GM23338 (cell line): ENCODE measurements at regions not wholly inside any gene's neighbourhood (a gene's known extent, or its start where the extent isn't known, plus 50 kb on each side); places are given as distances from the start of the nearest gene placed in this dataset.

Source experiments
- ATAC-seq: fragments of 200-7000 bp; cut with Tn5 transposase; 3 replicates; pipeline ENCODE4 v1.9.1; 2020
- DNase-seq: peaks from one replicate; pipeline ENCODE4 v3.0.0-alpha.2; 2015; ENCODE audit warnings: low spot score
- H2AFZ ChIP-seq: fragments of 200-600 bp; sonication (generic); 2 replicates; pipeline ENCODE4 v1.8.0; 2016; ENCODE audit warnings: antibody characterized with exemption, mild to moderate bottlenecking, moderate library complexity
- H3F3A ChIP-seq: fragments of 200-600 bp; sonication (generic); replicated peaks from 2 replicates; pipeline ENCODE4 v1.8.0; 2017; ENCODE audit warnings: antibody characterized with exemption, mixed run types, low read depth
- H3K27ac ChIP-seq: fragments of 200-600 bp; sonication (generic); 2 replicates; pipeline ENCODE4 v1.6.1; 2016; ENCODE audit warnings: low read depth
- H3K27me3 ChIP-seq: fragments of 200-600 bp; sonication (generic); 2 replicates; pipeline ENCODE4 v1.8.0; 2016; ENCODE audit warnings: mild to moderate bottlenecking, mixed run types, moderate library complexity; ENCODE audit not compliant: insufficient read depth
- H3K36me3 ChIP-seq: fragments of 200-600 bp; sonication (generic); 2 replicates; pipeline ENCODE4 v1.8.0; 2016; ENCODE audit warnings: mild to moderate bottlenecking; ENCODE audit not compliant: insufficient read depth
- H3K4me1 ChIP-seq: fragments of 200-600 bp; sonication (generic); 2 replicates; pipeline ENCODE4 v1.8.0; 2016; ENCODE audit warnings: mild to moderate bottlenecking, moderate library complexity; ENCODE audit not compliant: insufficient read depth
- H3K4me2 ChIP-seq: fragments of 200-600 bp; sonication (generic); 2 replicates; pipeline ENCODE4 v1.7.1; 2017; ENCODE audit warnings: mixed run types
- H3K4me3 ChIP-seq: fragments of 200-600 bp; sonication (generic); 2 replicates; pipeline ENCODE4 v1.6.1; 2016; ENCODE audit warnings: mixed run types
- H3K79me2 ChIP-seq: fragments of 200-600 bp; sonication (generic); replicated peaks from 2 replicates; pipeline ENCODE4 v1.8.0; 2017; ENCODE audit warnings: mild to moderate bottlenecking; ENCODE audit not compliant: insufficient read depth
- H3K9me2 ChIP-seq: fragments of 200-600 bp; sonication (generic); 2 replicates; pipeline ENCODE4 v1.8.0; 2017; ENCODE audit not compliant: insufficient read depth
- H4K20me1 ChIP-seq: fragments of 200-600 bp; sonication (generic); replicated peaks from 2 replicates; pipeline ENCODE4 v1.8.0; 2017; ENCODE audit warnings: mild to moderate bottlenecking; ENCODE audit not compliant: insufficient read depth
- H3K27ac Mint-ChIP-seq: 2 replicates; pipeline ENCODE4 v1.8.0; 2020; ENCODE audit warnings: inconsistent platforms, mild to moderate bottlenecking, moderate library complexity, mixed read lengths
- H3K27me3 Mint-ChIP-seq: 3 replicates; pipeline ENCODE4 v1.8.0; 2022; ENCODE audit warnings: low read depth, mild to moderate bottlenecking, moderate library complexity, mixed read lengths, inconsistent platforms; ENCODE audit not compliant: insufficient read depth, poor library complexity
- H3K36me3 Mint-ChIP-seq: 3 replicates; pipeline ENCODE4 v1.8.0; 2021; ENCODE audit warnings: low read depth, mild to moderate bottlenecking, inconsistent platforms, moderate library complexity, mixed read lengths
- H3K4me1 Mint-ChIP-seq: 3 replicates; pipeline ENCODE4 v1.8.0; 2020; ENCODE audit warnings: mild to moderate bottlenecking, inconsistent platforms, mixed read lengths
- H3K4me3 Mint-ChIP-seq: 3 replicates; pipeline ENCODE4 v1.8.0; 2021; ENCODE audit warnings: moderate library complexity, mild to moderate bottlenecking, inconsistent platforms, mixed read lengths
- H3K9me3 Mint-ChIP-seq: 3 replicates; pipeline ENCODE4 v1.8.0; 2020; ENCODE audit warnings: moderate library complexity, mild to moderate bottlenecking, inconsistent platforms, mixed read lengths
- CREB1 ChIP-seq: fragments of 250-450 bp; sonication (Bioruptor Pico); IDR thresholded peaks from 2 replicates; pipeline ENCODE4 v1.5.0; 2020; ENCODE audit warnings: low read depth, mild to moderate bottlenecking, moderate library complexity
- EZH2phosphoT487 ChIP-seq: fragments of 200-600 bp; sonication (generic); IDR thresholded peaks from one replicate; pipeline ENCODE4 v1.8.1; 2018; ENCODE audit warnings: antibody characterized with exemption; ENCODE audit not compliant: unreplicated experiment
- POLR2AphosphoS5 ChIP-seq: IDR thresholded peaks from 2 replicates; pipeline ENCODE4 v1.6.1; 2016; ENCODE audit warnings: antibody characterized with exemption, low read depth
- ZNF114 ChIP-seq: fragments of 250-450 bp; sonication (Bioruptor Pico); IDR thresholded peaks from 2 replicates; pipeline ENCODE4 v1.5.0; 2020; ENCODE audit warnings: mild to moderate bottlenecking, moderate library complexity
- ZNF331 ChIP-seq: fragments of 250-450 bp; sonication (Bioruptor Pico); IDR thresholded peaks from 2 replicates; pipeline ENCODE4 v1.5.0; 2020; ENCODE audit warnings: low read depth, mild to moderate bottlenecking, moderate library complexity
- TF ChIP-seq, protein P1 (sequence below): IDR thresholded peaks from 2 replicates; pipeline ENCODE4 v1.6.1; 2016; ENCODE audit warnings: antibody characterized with exemption
- TF ChIP-seq, protein P2 (sequence below): IDR thresholded peaks from one replicate; pipeline ENCODE4 v1.6.1; 2018; ENCODE audit warnings: antibody characterized with exemption; ENCODE audit not compliant: unreplicated experiment

GRCh38 chr3:182117131-182117530 lies 405.4 kb downstream of the SOX2 start:
- Histone ChIP-seq H3K79me2 (no peaks in the 10 kb centered on the region), H4K20me1 (no peaks in the 10 kb centered on the region), H3K4me1 (no peaks in the 10 kb centered on the region; the same call in 1 of the 2 replicates), H3K27ac (no peak overlapping the region), H3F3A (no peaks in the 10 kb centered on the region), H3K4me3 (no peak overlapping the region), H3K27me3 (peaks cover 24% of the 10 kb centered on the region), H3K4me2 (no peak overlapping the region), H3K9me2 (peaks cover 30% of the 10 kb centered on the region), H2AFZ (no peak overlapping the region), H3K36me3 (no peaks in the 10 kb centered on the region)
- TF ChIP-seq EZH2phosphoT487 = no peak
- no peak for TF ChIP-seq ZNF114 (CRISPR knock-in tag)
- TF ChIP-seq ZNF331 = no peak
- no peak for TF ChIP-seq CREB1
- Mint-ChIP-seq H3K4me3 (no peak overlapping the region), H3K9me3 (no peaks in the 10 kb centered on the region), H3K27ac (no peak overlapping the region), H3K36me3 (no peaks in the 10 kb centered on the region), H3K27me3 (peaks cover 19% of the 10 kb centered on the region), H3K4me1 (peaks cover 15% of the 10 kb centered on the region)
- ATAC-seq (no peak), DNase-seq (no peak)

DNA sequence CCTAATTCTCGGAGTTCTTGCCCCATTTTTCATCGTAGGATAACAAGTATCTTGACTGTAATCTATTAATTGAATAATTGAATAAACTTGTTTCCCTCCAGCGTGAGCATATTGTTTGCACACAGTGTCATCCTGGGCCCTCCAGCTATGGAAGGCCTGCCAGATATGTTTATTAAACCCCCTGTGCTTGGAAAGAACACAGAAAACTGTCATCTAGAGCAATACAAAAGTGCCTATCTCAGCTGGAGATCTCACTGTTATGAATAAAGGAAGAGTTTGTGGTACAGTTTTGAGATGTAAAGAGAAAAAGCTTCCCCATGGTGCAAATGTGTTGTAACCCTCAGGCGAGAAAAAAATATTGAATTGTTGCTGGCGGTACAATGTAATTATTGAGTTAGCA lies 405.9 kb downstream of the SOX2 start:
- no peaks in the 10 kb centered on the region for H4K20me1 ChIP-seq
- no peaks in the 10 kb centered on the region for H3K9me3 Mint-ChIP-seq
- no peak overlapping the region for H3K4me3 Mint-ChIP-seq
- H3K4me1 Mint-ChIP-seq = peaks cover 20% of the 10 kb centered on the region
- H3K4me3 ChIP-seq = no peak overlapping the region
- no peak overlapping the region for H3K27ac Mint-ChIP-seq
- H3K79me2 ChIP-seq = no peaks in the 10 kb centered on the region
- ATAC-seq (no peak), DNase-seq (no peak)
- H3K4me2 ChIP-seq = no peak overlapping the region
- H3K9me2 ChIP-seq = peaks cover 27% of the 10 kb centered on the region
- TF ChIP-seq, protein P1, sequence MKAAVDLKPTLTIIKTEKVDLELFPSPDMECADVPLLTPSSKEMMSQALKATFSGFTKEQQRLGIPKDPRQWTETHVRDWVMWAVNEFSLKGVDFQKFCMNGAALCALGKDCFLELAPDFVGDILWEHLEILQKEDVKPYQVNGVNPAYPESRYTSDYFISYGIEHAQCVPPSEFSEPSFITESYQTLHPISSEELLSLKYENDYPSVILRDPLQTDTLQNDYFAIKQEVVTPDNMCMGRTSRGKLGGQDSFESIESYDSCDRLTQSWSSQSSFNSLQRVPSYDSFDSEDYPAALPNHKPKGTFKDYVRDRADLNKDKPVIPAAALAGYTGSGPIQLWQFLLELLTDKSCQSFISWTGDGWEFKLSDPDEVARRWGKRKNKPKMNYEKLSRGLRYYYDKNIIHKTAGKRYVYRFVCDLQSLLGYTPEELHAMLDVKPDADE = no peak
- TF ChIP-seq, protein P2, sequence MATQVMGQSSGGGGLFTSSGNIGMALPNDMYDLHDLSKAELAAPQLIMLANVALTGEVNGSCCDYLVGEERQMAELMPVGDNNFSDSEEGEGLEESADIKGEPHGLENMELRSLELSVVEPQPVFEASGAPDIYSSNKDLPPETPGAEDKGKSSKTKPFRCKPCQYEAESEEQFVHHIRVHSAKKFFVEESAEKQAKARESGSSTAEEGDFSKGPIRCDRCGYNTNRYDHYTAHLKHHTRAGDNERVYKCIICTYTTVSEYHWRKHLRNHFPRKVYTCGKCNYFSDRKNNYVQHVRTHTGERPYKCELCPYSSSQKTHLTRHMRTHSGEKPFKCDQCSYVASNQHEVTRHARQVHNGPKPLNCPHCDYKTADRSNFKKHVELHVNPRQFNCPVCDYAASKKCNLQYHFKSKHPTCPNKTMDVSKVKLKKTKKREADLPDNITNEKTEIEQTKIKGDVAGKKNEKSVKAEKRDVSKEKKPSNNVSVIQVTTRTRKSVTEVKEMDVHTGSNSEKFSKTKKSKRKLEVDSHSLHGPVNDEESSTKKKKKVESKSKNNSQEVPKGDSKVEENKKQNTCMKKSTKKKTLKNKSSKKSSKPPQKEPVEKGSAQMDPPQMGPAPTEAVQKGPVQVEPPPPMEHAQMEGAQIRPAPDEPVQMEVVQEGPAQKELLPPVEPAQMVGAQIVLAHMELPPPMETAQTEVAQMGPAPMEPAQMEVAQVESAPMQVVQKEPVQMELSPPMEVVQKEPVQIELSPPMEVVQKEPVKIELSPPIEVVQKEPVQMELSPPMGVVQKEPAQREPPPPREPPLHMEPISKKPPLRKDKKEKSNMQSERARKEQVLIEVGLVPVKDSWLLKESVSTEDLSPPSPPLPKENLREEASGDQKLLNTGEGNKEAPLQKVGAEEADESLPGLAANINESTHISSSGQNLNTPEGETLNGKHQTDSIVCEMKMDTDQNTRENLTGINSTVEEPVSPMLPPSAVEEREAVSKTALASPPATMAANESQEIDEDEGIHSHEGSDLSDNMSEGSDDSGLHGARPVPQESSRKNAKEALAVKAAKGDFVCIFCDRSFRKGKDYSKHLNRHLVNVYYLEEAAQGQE = no peak
- TF ChIP-seq CREB1 (no peak), ZNF331 (no peak), POLR2AphosphoS5 (no peak), EZH2phosphoT487 (no peak), ZNF114 (CRISPR knock-in tag) (no peak)
- H3F3A ChIP-seq = no peaks in the 10 kb centered on the region
- no peak overlapping the region for H3K27ac ChIP-seq
- no peaks in the 10 kb centered on the region for H3K36me3 Mint-ChIP-seq
- no peaks in the 10 kb centered on the region for H3K36me3 ChIP-seq
- H2AFZ ChIP-seq = no peak overlapping the region
- no peaks in the 10 kb centered on the region; the same call in 1 of the 2 replicates for H3K4me1 ChIP-seq
- H3K27me3 Mint-ChIP-seq = peaks cover 19% of the 10 kb centered on the region
- peaks cover 28% of the 10 kb centered on the region for H3K27me3 ChIP-seq
